NB4 (cell line): ENCODE measurements at regions not wholly inside any gene's neighbourhood (a gene's known extent, or its start where the extent isn't known, plus 50 kb on each side); places are given as distances from the start of the nearest gene placed in this dataset.

Source experiments
- DNase-seq: peaks from one replicate; pipeline ENCODE4 v3.0.0; 2010; ENCODE audit warnings: low read depth
- H3K4me3 ChIP-seq: one replicate; pipeline ENCODE4 v1.5.1; 2011; ENCODE audit warnings: mild to moderate bottlenecking, low read depth, low read length, moderate library complexity
- CTCF ChIP-seq: IDR thresholded peaks from one replicate; pipeline ENCODE4 v1.5.1; 2012; ENCODE audit warnings: low read depth, low read length
- MAX ChIP-seq: IDR thresholded peaks from 2 replicates; pipeline ENCODE4 v1.6.1; 2011; ENCODE audit warnings: low read depth, low read length
- MYC ChIP-seq: IDR thresholded peaks from 2 replicates; pipeline ENCODE4 v1.6.1; 2011; ENCODE audit warnings: low read depth, low read length
- POLR2A ChIP-seq: IDR thresholded peaks from 2 replicates; pipeline ENCODE4 v1.6.1; 2011; ENCODE audit warnings: mild to moderate bottlenecking; ENCODE audit not compliant: insufficient read length; ENCODE audit errors: extremely low read depth

GRCh38 chrX:110408949-110409588 lies 50.4 kb downstream of the RTL9 start:
- H3K4me3 ChIP-seq = no peak overlapping the region
- no peak for DNase-seq
- TF ChIP-seq POLR2A (no peak), CTCF (no peak), MYC (no peak), MAX (no peak)

GRCh38 chrX:110409925-110410324 lies 51.3 kb downstream of the RTL9 start:
- no peak overlapping the region for H3K4me3 ChIP-seq
- DNase-seq = peak; percentile 25
- no peak for TF ChIP-seq MYC
- no peak for TF ChIP-seq CTCF
- no peak for TF ChIP-seq MAX
- TF ChIP-seq POLR2A = no peak

DNA sequence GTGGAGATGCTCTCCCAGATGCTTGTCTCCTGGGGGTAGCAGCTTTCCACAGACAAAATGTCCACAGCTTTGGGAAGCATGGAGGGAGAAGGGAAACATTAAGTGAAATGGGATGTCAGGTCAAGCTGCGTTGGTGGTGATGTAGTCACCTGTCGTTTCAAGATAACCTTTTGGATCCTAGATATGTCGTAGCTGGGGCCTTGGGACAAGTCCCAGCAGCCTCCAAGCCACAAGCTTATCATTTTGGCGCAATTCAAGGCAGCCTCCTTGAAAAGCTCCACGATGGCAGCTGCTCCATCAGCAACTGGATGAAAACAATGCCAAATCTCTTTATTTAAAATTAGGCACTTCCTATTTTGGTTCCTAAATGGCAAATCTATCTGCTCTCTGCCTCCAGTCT lies 52.0 kb downstream of the RTL9 start:
- no peak for TF ChIP-seq CTCF
- no peak overlapping the region for H3K4me3 ChIP-seq
- DNase-seq = no peak

- H3K4me3 ChIP-seq = no peak overlapping the region
- DNase-seq = peak; percentile 71
- peak; percentile 71 for TF ChIP-seq CTCF
- TF ChIP-seq MAX = no peak
- TF ChIP-seq POLR2A = no peak
Observed at GRCh38 chrX:110412971-110413726, 54.5 kb downstream of the RTL9 start.

- DNase-seq = no peak
- TF ChIP-seq MYC (no peak), CTCF (no peak), MAX (no peak), POLR2A (no peak)
- H3K4me3 ChIP-seq = no peak overlapping the region
Observed at GRCh38 chrX:110413727-110414124, 55.1 kb downstream of the RTL9 start.

DNA sequence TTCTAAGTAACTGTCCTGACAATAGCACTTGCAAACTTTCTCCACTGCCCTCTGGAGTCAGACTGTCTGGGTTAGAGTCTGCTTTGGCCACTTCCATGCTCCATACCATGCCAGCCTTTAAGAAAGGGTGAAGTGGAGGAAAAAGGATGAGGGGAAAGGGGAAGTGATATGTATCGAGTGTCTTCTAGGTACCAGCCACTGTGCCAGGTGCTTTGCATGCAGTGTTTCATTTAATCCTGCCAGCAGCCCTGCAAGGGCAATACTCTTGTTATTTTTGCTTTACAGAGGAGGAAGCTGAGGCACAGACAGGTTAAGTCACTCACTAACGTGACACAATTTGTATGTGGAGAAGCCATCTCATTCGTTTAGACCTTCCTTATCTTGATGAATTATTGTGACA lies 55.6 kb downstream of the RTL9 start:
- H3K4me3 ChIP-seq = no peak overlapping the region
- DNase-seq = no peak
- no peak for TF ChIP-seq MYC
- TF ChIP-seq POLR2A = no peak
- no peak for TF ChIP-seq MAX
- TF ChIP-seq CTCF = no peak
